ENCODE measurements at regions not wholly inside any gene's neighbourhood (a gene's known extent, or its start where the extent isn't known, plus 50 kb on each side); places are given as distances from the start of the nearest gene placed in this dataset.

- TF ChIP-seq ZNF16 (tag by site-specific recombination; IDR thresholded peaks at IDR 0.05; ENCODE audit: low read depth) (no peak), ZFHX2 (tag by site-specific recombination; conservative IDR thresholded peaks at IDR 0.05) (0 out of 2 replicates have a peak, but pooled peaks have one; percentile 15)
- Histone ChIP-seq H3K4me1 (ENCODE audit: control insufficient read depth, insufficient read depth, low read length) (no peaks in the 10 kb centered on the region), H3K9me3 (ENCODE audit: control insufficient read depth, insufficient read depth, low read depth, low read length) (no peaks in the 10 kb centered on the region), H3K36me3 (ENCODE audit: control insufficient read depth in 2 of 2, insufficient read depth in 1 of 2, low read length in 2 of 2) (no peaks in the 10 kb centered on the region), H3K27ac (ENCODE audit: extremely low read depth, low read depth, low read length) (no peak overlapping the region), H3K4me3 (ENCODE audit: low read depth, low read length) (no peak overlapping the region)
- CTCF ChIA-PET: interaction anchor here (0.6 kb wide), 1 partner anchor 1593 kb away, joined by 3 read pairs; no protein-coding TSS in a partner anchor
- POLR2A ChIA-PET: no interaction called here
These were observed 169.4 kb upstream of the ADO start for GRCh38 chr10:62635127-62635526.

- no peaks in the 10 kb centered on the region for H3K9me3 ChIP-seq (ENCODE audit: control insufficient read depth, insufficient read depth, low read depth, low read length)
- H3K36me3 ChIP-seq (ENCODE audit: control insufficient read depth in 2 of 2, insufficient read depth in 1 of 2, low read length in 2 of 2): no peaks in the 10 kb centered on the region
- H3K27ac ChIP-seq (ENCODE audit: extremely low read depth, low read depth, low read length): no peak overlapping the region
- ChIA-PET POLR2A (no interaction called here), CTCF (no interaction called here)
- TF ChIP-seq ZBTB1 (tag by site-specific recombination; IDR thresholded peaks at IDR 0.05) (no peak), ZNF140 (tag by site-specific recombination; IDR thresholded peaks at IDR 0.05) (no peak), GLIS2 (tag by site-specific recombination; IDR thresholded peaks at IDR 0.05) (no peak), ZBTB26 (tag by site-specific recombination; optimal IDR thresholded peaks at IDR 0.05) (no peak), ZNF157 (tag by site-specific recombination; IDR thresholded peaks at IDR 0.05) (no peak), ZNF561 (tag by site-specific recombination; IDR thresholded peaks at IDR 0.05; ENCODE audit: borderline replicate concordance) (no peak), ZNF501 (tag by site-specific recombination; IDR thresholded peaks at IDR 0.05) (no peak), ZNF48 (tag by site-specific recombination; IDR thresholded peaks at IDR 0.05) (no peak), PRDM1 (tag by site-specific recombination; IDR thresholded peaks at IDR 0.05) (no peak)
- no peaks in the 10 kb centered on the region for H3K4me1 ChIP-seq (ENCODE audit: control insufficient read depth, insufficient read depth, low read length)
- no peak overlapping the region for H3K4me3 ChIP-seq (ENCODE audit: low read depth, low read length)
These were observed 167.7 kb upstream of the ADO start for GRCh38 chr10:62636825-62637248.

- no peak overlapping the region for H3K4me3 ChIP-seq (ENCODE audit: low read depth, low read length)
These were observed 167.1 kb upstream of the ADO start for GRCh38 chr10:62637249-62638061.

More at GRCh38 chr10:62637249-62638061, 167.1 kb upstream of the ADO start:
- Histone ChIP-seq H3K9me3 (ENCODE audit: control insufficient read depth, insufficient read depth, low read depth, low read length) (no peaks in the 10 kb centered on the region), H3K36me3 (ENCODE audit: control insufficient read depth in 2 of 2, insufficient read depth in 1 of 2, low read length in 2 of 2) (no peaks in the 10 kb centered on the region), H3K4me1 (ENCODE audit: control insufficient read depth, insufficient read depth, low read length) (no peaks in the 10 kb centered on the region), H3K27ac (ENCODE audit: extremely low read depth, low read depth, low read length) (no peak overlapping the region)
- TF ChIP-seq ZNF37A (tag by site-specific recombination; IDR thresholded peaks at IDR 0.05): no peak
- TF ChIP-seq ZIC2 (tag by site-specific recombination; IDR thresholded peaks at IDR 0.05): no peak
- TF ChIP-seq ZNF140 (tag by site-specific recombination; IDR thresholded peaks at IDR 0.05): no peak
- TF ChIP-seq ELK4 (IDR thresholded peaks at IDR 0.05; ENCODE audit: borderline replicate concordance, low read depth, low read length): no peak
- no peak for TF ChIP-seq ZBTB26 (tag by site-specific recombination; optimal IDR thresholded peaks at IDR 0.05)
- TF ChIP-seq ZNF777 (tag by site-specific recombination; IDR thresholded peaks at IDR 0.05; ENCODE audit: borderline replicate concordance): no peak
- CTCF ChIA-PET: interaction anchor here (1.1 kb wide), 1 partner anchor 83 kb away, joined by 3 read pairs; no protein-coding TSS in a partner anchor
- POLR2A ChIA-PET: no interaction called here
